Common myeloid progenitor, CD34-positive (primary cell): ENCODE measurements at regions not wholly inside any gene's neighbourhood (a gene's known extent, or its start where the extent isn't known, plus 50 kb on each side); places are given as distances from the start of the nearest gene placed in this dataset.

Source experiments
- CTCF ChIA-PET: fragments of 350-600 bp; sonication (Branson Sonifier 250); formaldehyde crosslinking; loops from one replicate; lab custom pipeline; 2021; ENCODE audit warnings: antibody characterized with exemption; lab: Charles Lee
- POLR2A ChIA-PET: fragments of 350-600 bp; sonication (Branson Sonifier 250); formaldehyde crosslinking; loops from one replicate; lab custom pipeline; 2021; ENCODE audit warnings: antibody characterized with exemption; lab: Charles Lee
- DNase-seq, 3 donors: peaks; one replicate each; pipeline versions ENCODE4 v3.0.0 to v3.0.0-alpha.2; 2013
- H3K27ac ChIP-seq, 2 experiments: 1 replicate in 1 of 2; 2 replicates in 1 of 2; pipeline ENCODE4 v1.7.0; 2013; ENCODE audit warnings: inconsistent platforms in 2 of 2, low read length in 2 of 2, mild to moderate bottlenecking in 2 of 2, low read depth in 1 of 2, moderate library complexity in 1 of 2; ENCODE audit not compliant: severe bottlenecking in 2 of 2, insufficient read depth in 1 of 2, poor library complexity in 1 of 2
- H3K27me3 ChIP-seq, 5 experiments: replicated peaks in 2 of 5; 1 replicate in 3 of 5; 2 replicates in 2 of 5; pipeline versions ENCODE4 v1.6.1 to v1.7.0; 2013; ENCODE audit warnings: low read length in 4 of 5, mild to moderate bottlenecking in 2 of 5, moderate library complexity in 2 of 5, inconsistent platforms in 1 of 5; ENCODE audit not compliant: insufficient read depth in 5 of 5, control insufficient read depth in 4 of 5
- H3K36me3 ChIP-seq, 4 experiments: 1 replicate in 2 of 4; 2 replicates in 2 of 4; pipeline versions ENCODE4 v1.6.1 to v1.7.0; 2013; ENCODE audit warnings: low read length in 3 of 4, control low read depth in 1 of 4, mild to moderate bottlenecking in 1 of 4; ENCODE audit not compliant: control insufficient read depth in 4 of 4, insufficient read depth in 4 of 4
- H3K4me1 ChIP-seq, 4 experiments: 1 replicate in 3 of 4; 2 replicates in 1 of 4; pipeline versions ENCODE4 v1.6.1 to v1.7.1; 2013; ENCODE audit warnings: low read length in 3 of 4, mild to moderate bottlenecking in 3 of 4, control low read depth in 1 of 4, inconsistent platforms in 1 of 4, moderate library complexity in 1 of 4; ENCODE audit not compliant: control insufficient read depth in 4 of 4, insufficient read depth in 4 of 4; ENCODE audit errors: control extremely low read depth in 1 of 4
- H3K4me3 ChIP-seq, 7 experiments: 1 replicate in 4 of 7; 2 replicates in 3 of 7; pipeline versions ENCODE4 v1.5.1 to v1.7.0; 2013; ENCODE audit warnings: mild to moderate bottlenecking in 7 of 7, low read length in 6 of 7, moderate library complexity in 6 of 7, inconsistent platforms in 2 of 7, low read depth in 2 of 7, control low read depth in 1 of 7; ENCODE audit not compliant: insufficient read depth in 4 of 7, control insufficient read depth in 1 of 7; ENCODE audit errors: extremely low read depth in 1 of 7
- H3K9me3 ChIP-seq, 5 experiments: 1 replicate in 4 of 5; 2 replicates in 1 of 5; pipeline versions ENCODE4 v1.6.1 to v1.7.1; 2013; ENCODE audit warnings: low read length in 4 of 5, mild to moderate bottlenecking in 2 of 5, inconsistent platforms in 1 of 5, low read depth in 1 of 5, moderate library complexity in 1 of 5; ENCODE audit not compliant: control insufficient read depth in 4 of 5, insufficient read depth in 2 of 5; ENCODE audit errors: control extremely low read depth in 1 of 5
- WGBS: methylation state at CpG from one replicate; pipeline ENCODE4 v1.1.5; 2013; ENCODE audit not compliant: insufficient coverage; 5-methylcytosine and 5-hydroxymethylcytosine counted together

- ChIA-PET CTCF (no interaction called here), POLR2A (no interaction called here)
- Histone ChIP-seq H3K36me3 (no peaks in the 10 kb centered on the region), H3K27me3 (no peaks in the 10 kb centered on the region), H3K4me3 (no peak overlapping the region), H3K27ac (no peak overlapping the region), H3K4me1 (no peaks in the 10 kb centered on the region), H3K9me3 (no peaks in the 10 kb centered on the region)
- 96% methylated on average over 10 of the region's 10 CpGs for WGBS
- DNase-seq = no peak
Observed at GRCh38 chr3:103446953-103447629, 1012.3 kb downstream of the ZPLD1 start.

- ChIA-PET POLR2A (no interaction called here), CTCF (no interaction called here)
- H3K36me3 ChIP-seq = no peaks in the 10 kb centered on the region
- H3K27ac ChIP-seq = no peak overlapping the region
- H3K4me1 ChIP-seq = no peaks in the 10 kb centered on the region
- H3K27me3 ChIP-seq = no peaks in the 10 kb centered on the region
- DNase-seq = no peak
- WGBS = no CpG with 5 or more reads among the region's 1 CpG
- H3K4me3 ChIP-seq = no peak overlapping the region
- H3K9me3 ChIP-seq = no peaks in the 10 kb centered on the region
Observed at GRCh38 chr3:103453152-103453551, 1018.3 kb downstream of the ZPLD1 start.

GRCh38 chr3:103459815-103460214 is 1025.0 kb downstream of the ZPLD1 start:
- no peaks in the 10 kb centered on the region for H3K27me3 ChIP-seq
- H3K9me3 ChIP-seq = no peaks in the 10 kb centered on the region
- H3K4me1 ChIP-seq = no peaks in the 10 kb centered on the region
- no peaks in the 10 kb centered on the region for H3K36me3 ChIP-seq
- H3K4me3 ChIP-seq = no peak overlapping the region
- H3K27ac ChIP-seq = no peak overlapping the region
- DNase-seq = no peak
- CTCF ChIA-PET = no interaction called here
- WGBS = 86% methylated on average over 3 of the region's 3 CpGs
- POLR2A ChIA-PET = no interaction called here

GRCh38 chr3:103470498-103470897 is 1035.7 kb downstream of the ZPLD1 start:
- CTCF ChIA-PET = no interaction called here
- no peak for DNase-seq
- POLR2A ChIA-PET = no interaction called here
- H3K9me3 ChIP-seq = no peaks in the 10 kb centered on the region
- no peak overlapping the region for H3K27ac ChIP-seq
- 98% methylated on average over 4 of the region's 5 CpGs for WGBS
- H3K27me3 ChIP-seq = no peaks in the 10 kb centered on the region
- no peak overlapping the region for H3K4me3 ChIP-seq
- H3K4me1 ChIP-seq = no peaks in the 10 kb centered on the region
- H3K36me3 ChIP-seq = no peaks in the 10 kb centered on the region

GRCh38 chr3:103494011-103494410 is 1059.2 kb downstream of the ZPLD1 start:
- Histone ChIP-seq H3K9me3 (no peaks in the 10 kb centered on the region), H3K4me1 (no peaks in the 10 kb centered on the region), H3K4me3 (no peak overlapping the region), H3K27me3 (no peaks in the 10 kb centered on the region), H3K27ac (no peak overlapping the region), H3K36me3 (no peaks in the 10 kb centered on the region)
- POLR2A ChIA-PET = no interaction called here
- CTCF ChIA-PET = no interaction called here
- no peak for DNase-seq

- ChIA-PET POLR2A (no interaction called here), CTCF (no interaction called here)
- Histone ChIP-seq H3K27me3 (no peaks in the 10 kb centered on the region), H3K9me3 (no peaks in the 10 kb centered on the region), H3K27ac (no peak overlapping the region), H3K4me3 (no peak overlapping the region), H3K4me1 (no peaks in the 10 kb centered on the region), H3K36me3 (no peaks in the 10 kb centered on the region)
- WGBS = 41% methylated on average over 2 of the region's 3 CpGs
- DNase-seq = no peak
Observed at GRCh38 chr3:103494512-103494911, 1059.7 kb downstream of the ZPLD1 start.

- Histone ChIP-seq H3K9me3 (no peaks in the 10 kb centered on the region), H3K36me3 (no peaks in the 10 kb centered on the region), H3K4me3 (no peak overlapping the region), H3K27me3 (no peaks in the 10 kb centered on the region), H3K27ac (no peak overlapping the region), H3K4me1 (no peaks in the 10 kb centered on the region)
- no peak for DNase-seq
- ChIA-PET POLR2A (no interaction called here), CTCF (no interaction called here)
- WGBS = no CpG with 5 or more reads among the region's 2 CpGs
Observed at GRCh38 chr3:103495186-103495585, 1060.4 kb downstream of the ZPLD1 start.
